ENCODE measurements at regions not wholly inside any gene's neighbourhood (a gene's known extent, or its start where the extent isn't known, plus 50 kb on each side); places are given as distances from the start of the nearest gene placed in this dataset.

GRCh38 chr1:118486199-118486598 is 301.2 kb upstream of the SPAG17 start:
- H3K27me3 ChIP-seq (ENCODE audit: insufficient read depth, low read depth): no peaks in the 10 kb centered on the region
- H3K4me3 ChIP-seq (IDR thresholded peaks at IDR 0.05; ENCODE audit: insufficient read depth, low read depth, low read length): no peak overlapping the region
- no peaks in the 10 kb centered on the region for H3K79me2 ChIP-seq (ENCODE audit: insufficient read depth, low read depth)
- no peak overlapping the region for H3K4me2 ChIP-seq
- no peaks in the 10 kb centered on the region for H4K20me1 ChIP-seq (ENCODE audit: insufficient read depth)
- H2AFZ ChIP-seq (ENCODE audit: low read depth): no peak overlapping the region
- no peak overlapping the region for H3K27ac ChIP-seq
- TF ChIP-seq, protein P1, sequence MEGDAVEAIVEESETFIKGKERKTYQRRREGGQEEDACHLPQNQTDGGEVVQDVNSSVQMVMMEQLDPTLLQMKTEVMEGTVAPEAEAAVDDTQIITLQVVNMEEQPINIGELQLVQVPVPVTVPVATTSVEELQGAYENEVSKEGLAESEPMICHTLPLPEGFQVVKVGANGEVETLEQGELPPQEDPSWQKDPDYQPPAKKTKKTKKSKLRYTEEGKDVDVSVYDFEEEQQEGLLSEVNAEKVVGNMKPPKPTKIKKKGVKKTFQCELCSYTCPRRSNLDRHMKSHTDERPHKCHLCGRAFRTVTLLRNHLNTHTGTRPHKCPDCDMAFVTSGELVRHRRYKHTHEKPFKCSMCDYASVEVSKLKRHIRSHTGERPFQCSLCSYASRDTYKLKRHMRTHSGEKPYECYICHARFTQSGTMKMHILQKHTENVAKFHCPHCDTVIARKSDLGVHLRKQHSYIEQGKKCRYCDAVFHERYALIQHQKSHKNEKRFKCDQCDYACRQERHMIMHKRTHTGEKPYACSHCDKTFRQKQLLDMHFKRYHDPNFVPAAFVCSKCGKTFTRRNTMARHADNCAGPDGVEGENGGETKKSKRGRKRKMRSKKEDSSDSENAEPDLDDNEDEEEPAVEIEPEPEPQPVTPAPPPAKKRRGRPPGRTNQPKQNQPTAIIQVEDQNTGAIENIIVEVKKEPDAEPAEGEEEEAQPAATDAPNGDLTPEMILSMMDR (conservative IDR thresholded peaks at IDR 0.05; ENCODE audit: low read depth, low read length): no peak
- no peak overlapping the region for H3K9ac ChIP-seq
- no peaks in the 10 kb centered on the region for H3K4me1 ChIP-seq (ENCODE audit: low read depth, poor library complexity, severe bottlenecking)
- no peaks in the 10 kb centered on the region for H3K36me3 ChIP-seq (ENCODE audit: insufficient read depth)

- Histone ChIP-seq H3K9ac (no peak overlapping the region), H3K4me2 (no peak overlapping the region), H3K27me3 (ENCODE audit: insufficient read depth, low read depth) (no peaks in the 10 kb centered on the region), H2AFZ (ENCODE audit: low read depth) (no peak overlapping the region), H3K79me2 (ENCODE audit: insufficient read depth, low read depth) (no peaks in the 10 kb centered on the region), H4K20me1 (ENCODE audit: insufficient read depth) (no peaks in the 10 kb centered on the region), H3K27ac (no peak overlapping the region), H3K36me3 (ENCODE audit: insufficient read depth) (no peaks in the 10 kb centered on the region), H3K4me1 (ENCODE audit: low read depth, poor library complexity, severe bottlenecking) (no peaks in the 10 kb centered on the region), H3K4me3 (IDR thresholded peaks at IDR 0.05; ENCODE audit: insufficient read depth, low read depth, low read length) (no peak overlapping the region)
- TF ChIP-seq, protein P1 (conservative IDR thresholded peaks at IDR 0.05; ENCODE audit: low read depth, low read length): no peak
Measured at GRCh38 chr1:118485757-118486156, 300.7 kb upstream of the SPAG17 start.

GRCh38 chr1:118484893-118485292 is 299.9 kb upstream of the SPAG17 start:
- Histone ChIP-seq H3K36me3 (ENCODE audit: insufficient read depth) (no peaks in the 10 kb centered on the region), H3K4me2 (no peak overlapping the region), H3K4me3 (IDR thresholded peaks at IDR 0.05; ENCODE audit: insufficient read depth, low read depth, low read length) (no peak overlapping the region), H3K4me1 (ENCODE audit: low read depth, poor library complexity, severe bottlenecking) (no peaks in the 10 kb centered on the region), H2AFZ (ENCODE audit: low read depth) (no peak overlapping the region), H4K20me1 (ENCODE audit: insufficient read depth) (no peaks in the 10 kb centered on the region), H3K79me2 (ENCODE audit: insufficient read depth, low read depth) (no peaks in the 10 kb centered on the region), H3K27ac (no peak overlapping the region), H3K9ac (no peak overlapping the region), H3K27me3 (ENCODE audit: insufficient read depth, low read depth) (no peaks in the 10 kb centered on the region)
- TF ChIP-seq, protein P1 (conservative IDR thresholded peaks at IDR 0.05; ENCODE audit: low read depth, low read length): no peak

DNA sequence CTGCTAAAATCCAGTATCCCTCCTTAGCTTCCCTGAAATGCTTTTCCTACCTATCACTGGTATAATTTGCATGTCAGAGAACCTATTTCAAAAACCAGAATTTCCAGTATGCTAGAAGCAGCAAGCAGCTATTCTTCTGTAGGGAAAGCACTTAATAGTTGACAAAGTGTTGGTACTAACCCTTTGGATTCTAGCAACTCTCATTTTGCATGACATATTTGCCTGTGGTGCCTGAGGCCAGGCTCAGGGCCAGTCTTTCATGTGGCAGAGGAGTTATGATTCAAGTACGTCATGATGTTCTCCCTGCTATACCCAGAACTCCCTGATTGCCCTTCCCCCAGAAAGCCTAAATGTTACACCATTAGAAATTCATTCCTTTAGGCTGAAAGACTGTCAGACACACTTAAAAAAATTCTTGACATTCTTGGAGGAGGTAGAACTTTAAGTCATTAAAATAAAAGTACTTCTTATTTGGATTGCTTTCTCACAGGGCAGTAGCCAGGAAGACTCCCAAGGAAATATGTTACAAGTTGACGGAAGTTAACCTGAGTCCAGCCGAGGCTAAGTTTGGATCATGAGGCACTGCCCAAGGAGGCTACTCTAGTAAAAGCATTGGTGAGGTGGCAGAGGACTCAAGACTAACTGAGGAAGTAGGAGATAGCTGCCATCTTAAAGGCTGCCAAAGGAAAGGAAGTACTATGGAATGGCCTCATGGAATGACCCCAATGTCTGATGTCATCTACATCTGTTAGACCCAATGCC is 298.4 kb upstream of the SPAG17 start:
- Histone ChIP-seq H3K4me1 (ENCODE audit: low read depth, poor library complexity, severe bottlenecking) (no peaks in the 10 kb centered on the region), H3K27me3 (ENCODE audit: insufficient read depth, low read depth) (no peaks in the 10 kb centered on the region), H3K36me3 (ENCODE audit: insufficient read depth) (no peaks in the 10 kb centered on the region), H3K9ac (no peak overlapping the region), H3K4me2 (no peak overlapping the region), H3K4me3 (IDR thresholded peaks at IDR 0.05; ENCODE audit: insufficient read depth, low read depth, low read length) (no peak overlapping the region), H4K20me1 (ENCODE audit: insufficient read depth) (no peaks in the 10 kb centered on the region), H3K27ac (no peak overlapping the region), H2AFZ (ENCODE audit: low read depth) (no peak overlapping the region), H3K79me2 (ENCODE audit: insufficient read depth, low read depth) (no peaks in the 10 kb centered on the region)
- TF ChIP-seq, protein P1 (conservative IDR thresholded peaks at IDR 0.05; ENCODE audit: low read depth, low read length): no peak
